ENCODE measurements at regions not wholly inside any gene's neighbourhood (a gene's known extent, or its start where the extent isn't known, plus 50 kb on each side); places are given as distances from the start of the nearest gene placed in this dataset.

GRCh38 chr19:29421196-29421545, 104.6 kb upstream of the VSTM2B start:
- TF ChIP-seq CTCF (IDR thresholded peaks at IDR 0.05) (no peak), POLR2A (IDR thresholded peaks at IDR 0.05) (no peak)
